ENCODE measurements at regions not wholly inside any gene's neighbourhood (a gene's known extent, or its start where the extent isn't known, plus 50 kb on each side); places are given as distances from the start of the nearest gene placed in this dataset.

DNA sequence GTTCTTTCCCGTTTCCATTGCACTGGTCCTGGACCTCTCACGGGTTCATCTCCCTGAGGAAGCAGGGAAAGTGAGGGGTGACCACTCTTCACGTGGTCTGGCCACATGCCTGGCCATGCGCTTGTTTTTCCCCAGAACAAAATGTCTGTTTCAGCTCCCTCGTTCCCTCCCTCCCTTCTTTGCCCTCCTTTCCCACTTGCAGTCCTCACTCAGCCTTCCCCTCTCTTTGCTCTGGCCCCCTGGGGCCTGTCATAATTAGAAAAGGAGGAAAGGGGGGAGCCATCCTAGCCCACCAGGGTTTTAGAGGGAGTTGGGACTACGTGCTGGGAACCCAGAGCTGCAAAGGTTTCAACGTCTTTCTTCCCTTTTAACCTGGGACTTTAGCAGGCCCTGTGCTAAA is 52.8 kb upstream of the CADM1 start:
- TF ChIP-seq, protein P1, sequence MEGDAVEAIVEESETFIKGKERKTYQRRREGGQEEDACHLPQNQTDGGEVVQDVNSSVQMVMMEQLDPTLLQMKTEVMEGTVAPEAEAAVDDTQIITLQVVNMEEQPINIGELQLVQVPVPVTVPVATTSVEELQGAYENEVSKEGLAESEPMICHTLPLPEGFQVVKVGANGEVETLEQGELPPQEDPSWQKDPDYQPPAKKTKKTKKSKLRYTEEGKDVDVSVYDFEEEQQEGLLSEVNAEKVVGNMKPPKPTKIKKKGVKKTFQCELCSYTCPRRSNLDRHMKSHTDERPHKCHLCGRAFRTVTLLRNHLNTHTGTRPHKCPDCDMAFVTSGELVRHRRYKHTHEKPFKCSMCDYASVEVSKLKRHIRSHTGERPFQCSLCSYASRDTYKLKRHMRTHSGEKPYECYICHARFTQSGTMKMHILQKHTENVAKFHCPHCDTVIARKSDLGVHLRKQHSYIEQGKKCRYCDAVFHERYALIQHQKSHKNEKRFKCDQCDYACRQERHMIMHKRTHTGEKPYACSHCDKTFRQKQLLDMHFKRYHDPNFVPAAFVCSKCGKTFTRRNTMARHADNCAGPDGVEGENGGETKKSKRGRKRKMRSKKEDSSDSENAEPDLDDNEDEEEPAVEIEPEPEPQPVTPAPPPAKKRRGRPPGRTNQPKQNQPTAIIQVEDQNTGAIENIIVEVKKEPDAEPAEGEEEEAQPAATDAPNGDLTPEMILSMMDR (IDR thresholded peaks at IDR 0.05): no peak
- Histone ChIP-seq H3K9me3 (no peaks in the 10 kb centered on the region), H3K4me1 (ENCODE audit: low read depth) (no peaks in the 10 kb centered on the region), H3K36me3 (ENCODE audit: low read depth) (no peaks in the 10 kb centered on the region), H3K4me3 (no peak overlapping the region)
- intact Hi-C loops (cut with DNase I, micrococcal nuclease): no loop called here
- no peak for ATAC-seq
- DNase-seq: no peak

DNA sequence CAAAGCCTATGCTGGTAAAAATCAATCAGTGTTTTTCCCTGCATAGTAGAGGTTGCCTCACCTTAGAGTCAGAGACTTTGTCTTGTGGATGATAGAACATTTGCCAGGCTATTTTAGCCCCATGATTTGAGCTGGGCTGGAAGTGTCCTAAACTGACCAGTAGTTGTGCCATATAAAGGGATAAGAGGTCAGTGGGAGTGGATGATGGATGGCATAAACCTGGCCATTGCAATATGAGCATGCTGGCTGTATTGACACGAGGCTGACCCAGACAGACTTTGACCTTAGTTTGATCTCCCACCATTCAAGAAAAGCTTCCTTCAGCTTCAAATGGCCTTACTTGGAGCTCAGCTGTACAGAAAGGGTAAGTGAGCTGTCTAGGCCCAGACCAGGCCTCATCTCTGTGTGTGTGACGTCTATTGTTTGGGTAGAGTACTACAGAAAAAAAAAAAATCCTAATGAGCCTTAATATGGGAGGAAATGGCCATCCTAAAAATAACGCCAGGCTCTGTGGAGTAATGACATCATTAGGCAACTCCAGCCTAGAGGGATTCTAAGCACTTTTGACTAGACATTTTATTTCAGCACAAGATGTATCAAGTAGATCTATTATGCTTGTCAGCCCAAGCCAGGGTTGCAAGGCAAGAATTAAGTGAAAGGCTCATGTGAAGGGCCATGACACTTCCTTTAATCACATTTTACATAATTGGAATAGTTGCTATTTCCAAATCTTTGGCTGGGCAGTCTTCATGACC is 51.3 kb upstream of the CADM1 start:
- no peaks in the 10 kb centered on the region for H3K9me3 ChIP-seq
- intact Hi-C loops (cut with DNase I, micrococcal nuclease): no loop called here
- no peaks in the 10 kb centered on the region for H3K4me1 ChIP-seq (ENCODE audit: low read depth)
- H3K36me3 ChIP-seq (ENCODE audit: low read depth): no peaks in the 10 kb centered on the region
- no peak for DNase-seq
- ATAC-seq: no peak
- H3K4me3 ChIP-seq: no peak overlapping the region
- TF ChIP-seq, protein P1 (IDR thresholded peaks at IDR 0.05): no peak
